NCI-H748 treated with DMSO at 0.1 percent for 48 hours (cell line): ENCODE measurements at regions not wholly inside any gene's neighbourhood (a gene's known extent, or its start where the extent isn't known, plus 50 kb on each side); places are given as distances from the start of the nearest gene placed in this dataset.
"Not testable (repeated sequence)": the region's sequence is repeated elsewhere in the genome, so short reads cannot be mapped to it uniquely, and the experiment has no call there.

Experiments
- DNase-seq: peaks from one replicate; lab custom pipeline; 2025; lab: John Stamatoyannopoulos, UW

DNA sequence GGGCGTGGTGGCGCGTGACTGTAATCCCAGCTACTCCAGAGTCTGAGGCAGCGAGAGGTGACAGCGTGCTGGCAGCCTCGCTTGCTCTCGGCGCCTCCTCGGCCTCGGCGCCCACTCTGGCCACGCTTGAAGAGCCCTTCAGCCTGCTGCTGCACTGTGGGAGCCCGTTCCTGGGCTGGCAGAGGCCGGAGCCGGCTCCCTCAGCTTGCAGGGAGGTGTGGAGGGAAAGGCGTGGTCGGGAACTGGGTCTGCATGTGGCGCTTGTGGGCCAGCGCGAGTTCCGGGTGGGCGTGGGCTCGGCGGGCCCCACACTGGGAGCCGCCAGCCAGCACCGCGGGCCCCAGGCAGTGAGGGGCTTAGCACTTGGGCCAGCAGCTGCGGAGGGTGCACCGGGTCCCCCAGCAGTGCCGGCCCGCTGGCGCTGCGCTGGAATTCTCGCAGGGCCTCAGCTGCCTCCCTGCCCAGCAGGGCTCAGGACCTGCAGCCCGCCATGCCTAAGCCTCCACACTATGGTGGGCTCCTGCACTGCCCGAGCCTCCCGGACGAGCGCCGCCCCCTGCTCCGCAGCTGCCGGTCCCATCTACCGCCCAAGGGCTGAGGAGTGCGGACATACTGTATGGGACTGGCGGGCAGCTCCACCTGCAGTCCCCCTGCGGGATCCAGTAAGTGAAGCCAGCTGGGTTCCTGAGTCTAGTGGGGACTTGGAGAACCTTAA is 1093.3 kb upstream of the CDH8 start:
- DNase-seq, result no peak

DNA sequence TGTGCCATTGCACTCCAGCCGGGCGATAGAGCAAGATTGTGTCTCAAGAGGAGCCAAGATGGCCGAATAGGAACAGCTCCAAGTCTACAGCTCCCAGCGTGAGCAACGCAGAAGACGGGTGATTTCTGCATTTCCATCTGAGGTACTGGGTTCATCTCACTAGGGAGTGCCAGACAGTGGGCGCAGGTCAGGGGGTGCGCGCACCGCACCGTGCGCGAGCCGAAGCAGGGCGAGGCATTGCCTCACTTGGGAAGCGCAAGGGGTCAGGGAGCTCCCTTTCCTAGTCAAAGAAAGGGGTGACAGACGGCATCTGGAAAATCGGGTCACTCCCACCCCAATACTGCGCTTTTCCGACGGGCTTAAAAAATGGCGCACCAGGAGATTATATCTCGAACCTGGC is 1083.7 kb upstream of the CDH8 start:
- not testable (repeated sequence) for DNase-seq

DNA sequence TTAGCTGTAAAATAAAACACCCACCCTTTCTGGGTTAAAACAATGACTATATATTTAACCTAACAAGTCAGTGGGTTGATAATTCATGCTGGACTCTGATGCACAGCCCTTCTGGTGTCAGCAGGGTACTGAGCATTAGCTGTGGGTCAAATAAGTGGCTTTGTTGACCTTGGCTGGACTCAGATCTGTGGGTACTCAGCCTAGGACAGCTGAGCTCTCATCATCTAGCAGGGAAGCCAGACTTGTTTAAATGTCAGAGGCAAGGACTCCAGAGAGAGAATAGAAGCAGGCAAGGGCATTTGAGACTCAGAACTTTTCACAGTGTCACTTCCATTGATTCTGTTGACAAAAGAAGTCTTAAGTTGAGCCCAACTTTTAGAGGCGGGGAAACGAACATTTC is 1063.8 kb upstream of the CDH8 start:
- DNase-seq, result no peak

DNA sequence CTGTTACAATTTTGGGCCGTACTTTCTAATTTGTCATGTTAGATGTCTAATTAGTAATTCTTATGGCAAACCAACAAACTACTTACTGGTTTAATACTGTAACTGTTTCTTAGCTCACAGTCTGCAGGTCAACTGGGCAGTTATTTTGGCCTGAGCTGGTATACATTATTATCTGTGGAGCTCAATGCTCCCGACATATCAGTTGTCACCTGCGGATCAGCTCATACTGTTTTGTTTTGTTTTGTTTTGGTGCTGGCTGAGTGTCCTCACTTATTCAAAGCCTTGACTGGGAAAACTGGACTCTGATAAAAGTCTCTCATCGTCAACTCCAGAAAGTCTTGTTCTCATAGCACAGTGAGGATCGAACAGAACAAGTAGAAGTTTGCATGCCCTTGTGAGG is 1060.6 kb upstream of the CDH8 start:
- no peak for DNase-seq

DNA sequence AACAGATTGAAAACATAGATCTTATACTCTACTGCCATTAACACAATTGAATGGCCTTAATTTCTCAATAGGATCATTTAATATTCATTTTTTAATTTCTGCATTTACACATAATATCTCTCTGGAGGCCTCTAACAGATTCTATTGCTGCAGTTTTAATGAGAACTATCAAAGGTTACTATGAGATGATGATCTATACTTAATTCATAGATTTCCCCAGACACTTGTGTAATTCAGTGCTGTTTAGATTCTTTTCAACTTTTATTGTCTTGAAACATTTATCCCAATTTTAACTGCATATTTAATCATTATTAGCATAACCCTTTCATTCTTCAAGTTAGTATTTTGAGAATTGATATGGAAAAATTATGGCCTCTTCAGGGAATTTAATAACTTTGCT is 1056.5 kb upstream of the CDH8 start:
- DNase-seq, result no peak

DNA sequence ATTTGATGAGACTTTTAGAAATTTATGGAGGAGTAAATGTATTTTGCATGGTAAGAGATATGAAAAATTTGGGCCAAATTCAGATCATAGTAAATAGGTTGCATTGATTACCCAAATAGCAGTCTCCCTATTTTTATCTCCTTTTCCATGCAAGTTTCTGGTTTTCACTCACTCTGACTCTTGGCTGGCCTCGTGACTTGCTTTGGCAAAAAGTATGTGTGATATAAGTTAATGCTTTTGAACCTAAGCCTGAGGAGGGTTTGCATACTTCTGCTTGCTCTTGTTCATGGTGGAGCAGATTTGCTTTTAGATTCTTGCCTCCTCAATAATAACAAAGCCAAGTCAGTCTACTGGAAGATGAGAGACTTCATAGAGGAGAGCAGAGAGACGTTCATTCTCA is 1045.9 kb upstream of the CDH8 start:
- DNase-seq, result no peak

DNA sequence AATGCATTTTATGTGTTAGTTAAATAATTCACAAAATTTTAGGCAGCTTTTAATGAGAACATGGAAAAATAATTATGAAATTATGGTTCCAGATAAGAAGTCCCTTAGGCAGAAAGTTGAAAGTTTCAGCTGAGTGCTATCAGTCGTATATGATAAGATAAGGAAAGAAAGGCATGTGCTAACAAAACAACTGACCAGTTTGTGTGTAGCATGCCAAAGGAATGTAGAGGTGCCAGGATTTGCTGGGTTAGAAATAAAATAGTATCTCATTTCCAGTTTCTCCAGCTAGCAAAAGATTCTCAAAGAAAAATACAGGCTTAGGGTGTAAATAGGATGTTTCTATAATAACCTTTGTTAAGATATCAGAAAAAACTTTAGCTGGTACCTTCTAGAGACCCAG is 1044.5 kb upstream of the CDH8 start:
- no peak for DNase-seq

DNA sequence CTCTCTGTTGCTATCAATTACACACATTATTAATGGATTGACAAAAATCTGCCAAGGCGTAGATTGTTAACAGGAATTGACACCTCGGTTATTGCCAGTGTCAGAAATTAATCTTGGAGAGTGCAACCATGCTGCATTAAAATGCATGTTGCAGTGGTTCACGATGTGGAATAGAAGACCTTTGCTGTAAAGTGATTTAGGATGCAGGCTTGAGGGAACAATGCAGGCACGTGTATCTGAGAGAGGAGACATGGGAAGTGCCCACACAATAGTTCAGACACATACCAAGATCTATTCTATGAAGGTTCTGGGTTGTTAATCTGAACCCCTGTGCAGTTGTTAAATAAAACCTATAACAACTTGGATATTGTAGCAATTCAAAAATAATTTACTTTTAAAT is 1032.8 kb upstream of the CDH8 start:
- no peak for DNase-seq

DNA sequence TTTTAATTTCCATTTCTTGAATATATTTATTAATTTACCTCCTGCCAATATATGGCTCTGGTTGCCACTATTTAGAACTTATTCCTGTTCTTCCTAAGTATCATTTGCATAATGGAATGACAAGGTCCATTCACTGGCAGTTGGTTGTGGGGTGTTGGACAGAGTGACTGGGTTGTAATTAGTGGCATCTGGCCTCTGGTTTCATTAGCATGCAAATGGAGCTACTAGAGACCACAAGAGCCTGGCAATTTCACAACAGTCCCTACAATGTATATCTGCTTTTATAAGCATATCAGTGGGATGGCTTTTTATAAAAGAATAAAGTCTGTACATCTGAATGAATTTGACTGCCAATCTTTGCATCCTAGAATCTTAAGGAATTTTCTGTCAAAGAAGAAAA is 1030.9 kb upstream of the CDH8 start:
- DNase-seq, result no peak

DNA sequence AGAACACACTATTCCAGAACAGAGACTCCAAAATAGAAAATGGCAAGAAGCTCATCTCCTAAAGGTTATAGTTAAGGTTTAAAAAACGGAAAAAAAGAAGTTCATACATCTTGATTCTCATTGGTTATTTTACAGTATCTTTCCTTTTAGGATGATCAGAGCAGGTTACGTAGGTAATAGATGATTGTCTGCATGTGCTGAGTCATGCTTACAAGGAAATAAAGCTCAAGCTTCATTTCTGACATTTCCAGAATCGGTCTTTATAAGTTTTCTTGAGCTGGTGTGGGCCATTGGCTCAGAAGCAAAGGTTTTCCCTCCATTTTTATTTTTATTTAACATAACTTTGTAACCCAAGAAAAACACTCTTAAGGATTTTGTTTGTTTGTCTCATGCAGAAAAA is 1030.3 kb upstream of the CDH8 start:
- no peak for DNase-seq

DNA sequence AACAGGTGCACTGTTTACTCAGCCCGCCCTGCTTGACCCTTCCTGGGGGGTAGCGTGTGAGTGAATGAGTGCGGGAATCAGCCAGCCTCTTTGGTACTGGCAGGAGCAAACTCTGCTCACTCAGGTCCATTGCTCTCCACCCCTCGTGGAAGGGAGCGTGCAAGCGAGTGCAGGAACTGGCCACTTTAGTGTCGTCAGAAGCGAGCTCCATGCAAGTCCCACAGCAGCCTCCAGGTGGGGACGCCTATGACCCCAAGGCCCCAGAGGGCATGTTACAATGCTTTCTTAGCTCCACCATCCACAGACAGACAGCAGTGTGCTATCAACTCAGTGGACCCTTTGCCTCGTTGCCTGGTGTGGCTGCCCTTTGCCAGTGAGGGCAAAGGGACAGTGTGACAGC is 1025.1 kb upstream of the CDH8 start:
- DNase-seq, result no peak

DNA sequence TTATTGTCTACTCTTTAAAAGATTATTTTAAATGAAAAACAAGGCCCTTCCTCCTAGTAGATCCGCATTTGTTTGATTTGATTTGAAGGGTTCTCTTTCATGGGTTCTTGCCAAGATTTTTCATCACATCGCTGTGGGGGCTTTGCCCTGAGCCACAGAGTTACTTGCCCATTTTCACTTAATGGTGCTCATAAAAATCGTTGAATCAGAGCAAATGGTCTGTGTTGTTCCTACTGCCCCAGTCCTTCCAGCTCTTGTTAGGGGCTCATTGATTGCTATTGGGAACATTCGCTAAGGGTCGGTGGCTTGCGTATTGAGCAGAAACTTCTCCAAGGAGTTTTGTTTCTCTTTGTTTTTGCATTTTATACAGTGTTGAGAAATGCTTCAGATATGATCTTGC is 1023.4 kb upstream of the CDH8 start:
- DNase-seq, result no peak

DNA sequence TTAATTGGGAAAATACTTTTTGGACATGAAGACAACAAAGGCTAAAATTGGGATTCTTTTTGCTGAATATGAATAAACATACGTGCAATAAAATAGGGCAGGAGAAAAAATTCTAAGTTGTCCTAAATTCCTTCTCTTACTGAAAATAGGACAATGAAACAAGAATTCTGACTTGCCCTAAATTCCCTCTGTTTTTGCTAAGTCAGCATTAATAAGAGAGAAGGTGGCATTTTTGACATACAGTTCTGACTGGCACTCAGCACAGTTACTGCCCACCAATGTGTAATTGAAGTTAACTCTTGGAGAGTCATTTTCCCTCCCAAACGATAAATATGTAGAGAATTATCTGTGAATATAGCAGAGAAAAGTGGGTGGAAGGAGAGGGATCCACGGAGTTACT is 1021.1 kb upstream of the CDH8 start:
- no peak for DNase-seq

DNA sequence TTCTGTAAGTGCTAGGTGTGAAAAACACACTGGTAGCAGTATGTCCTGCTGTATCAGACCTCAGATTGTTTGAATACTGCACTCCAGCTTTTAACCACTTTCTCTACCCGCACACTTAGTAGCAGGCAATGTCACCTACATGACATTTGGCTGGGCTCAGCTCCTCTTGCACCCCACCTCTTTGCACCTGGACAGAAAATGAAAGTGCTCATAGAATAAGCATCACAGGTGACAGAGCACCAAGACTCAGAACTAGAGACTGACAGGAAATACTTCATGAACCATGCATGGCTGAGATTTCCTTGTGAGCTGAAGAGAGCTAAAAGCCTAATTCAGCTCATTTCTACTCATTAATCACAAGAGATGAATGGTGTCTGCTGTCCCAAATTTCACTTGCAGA is 1014.2 kb upstream of the CDH8 start:
- no peak for DNase-seq

DNA sequence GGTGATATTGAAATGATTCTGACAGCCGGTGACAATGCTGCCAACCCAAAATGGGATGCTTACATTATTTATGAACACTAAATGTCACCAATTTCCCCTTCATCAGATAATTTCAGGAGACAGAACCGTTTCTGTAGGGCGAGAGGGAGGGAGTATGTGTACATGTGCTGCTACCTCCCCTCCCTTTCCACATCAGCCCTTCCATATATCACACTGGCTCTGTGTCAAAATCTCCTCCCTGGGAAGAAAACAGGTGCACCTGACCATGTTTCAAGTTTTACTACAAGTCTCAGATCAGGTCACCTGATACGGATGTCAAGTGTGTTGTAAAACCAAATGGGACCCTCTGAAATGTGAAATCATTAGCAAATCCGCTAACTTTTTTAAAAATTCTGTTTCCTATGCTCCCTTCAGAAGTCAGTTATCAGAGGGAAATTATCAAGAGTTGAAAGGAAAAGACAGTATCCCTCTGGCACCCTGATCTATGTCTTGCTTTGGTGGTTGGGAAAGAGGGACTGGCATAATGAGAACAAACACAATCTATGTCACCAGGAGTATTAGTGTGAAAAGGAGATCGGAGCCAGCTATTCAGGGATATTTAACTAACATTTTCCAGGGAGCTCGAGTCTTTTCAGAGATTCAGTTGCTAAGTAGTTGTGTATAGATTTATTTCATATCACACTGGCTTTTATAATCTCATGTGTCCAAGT is 1002.3 kb upstream of the CDH8 start:
- no peak for DNase-seq

DNA sequence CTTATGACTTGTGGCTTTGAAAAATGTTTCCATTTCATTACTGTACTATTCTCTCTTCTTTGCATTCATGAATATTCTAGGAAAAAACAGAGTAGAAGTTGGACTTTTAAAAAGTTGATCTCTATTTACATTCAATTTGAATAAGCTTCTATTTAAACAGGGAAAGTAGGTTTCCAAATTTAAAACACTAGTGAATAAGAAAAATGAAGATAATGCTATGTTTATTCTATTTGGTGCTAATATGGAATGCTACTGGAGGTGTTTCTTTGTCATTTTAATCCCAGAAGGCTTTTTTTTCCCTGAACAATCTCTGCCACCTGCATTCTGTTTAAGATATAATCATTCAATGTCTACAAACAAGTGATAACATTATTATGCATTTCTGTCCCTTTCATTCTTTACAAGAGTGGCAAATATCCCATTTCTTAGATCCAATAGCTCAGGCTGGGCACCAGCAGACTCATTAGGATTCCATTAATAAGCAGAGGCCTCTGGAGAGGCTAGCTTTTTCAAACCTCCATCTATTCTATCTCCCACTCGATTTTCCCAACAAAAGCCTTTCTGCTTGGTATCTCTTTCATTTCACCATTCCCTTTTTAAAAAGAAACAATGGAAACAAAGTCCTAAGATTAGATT is 1001.6 kb upstream of the CDH8 start:
- DNase-seq, result no peak

DNA sequence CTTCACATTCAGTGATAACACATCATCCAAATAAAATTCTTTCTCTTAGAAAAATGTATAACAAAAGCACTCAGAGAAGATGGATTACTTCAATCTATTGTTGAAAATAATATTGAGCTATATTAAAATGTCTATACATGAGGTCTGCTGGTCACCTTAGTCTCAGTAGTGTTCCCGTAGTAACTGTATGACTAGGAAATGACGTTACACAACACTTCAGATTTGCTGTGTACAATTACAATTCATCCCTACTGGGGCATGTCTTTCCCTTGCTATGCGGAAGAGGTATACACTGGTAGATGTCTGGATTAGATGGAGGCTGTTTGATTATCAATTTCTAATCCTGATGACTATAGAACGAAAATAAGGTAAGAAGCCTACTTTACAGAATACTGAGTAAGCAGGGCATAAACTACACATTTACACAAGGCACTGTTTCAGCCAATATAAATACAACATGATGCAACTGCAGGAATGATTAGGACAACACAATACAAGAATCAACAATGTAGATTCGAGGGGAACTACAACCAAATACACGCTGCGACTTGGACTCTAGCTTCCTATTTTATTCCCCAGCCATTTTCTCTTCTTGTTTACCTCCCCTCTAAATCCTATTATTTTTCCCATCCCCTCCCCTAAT is 982.5 kb upstream of the CDH8 start:
- no peak for DNase-seq

DNA sequence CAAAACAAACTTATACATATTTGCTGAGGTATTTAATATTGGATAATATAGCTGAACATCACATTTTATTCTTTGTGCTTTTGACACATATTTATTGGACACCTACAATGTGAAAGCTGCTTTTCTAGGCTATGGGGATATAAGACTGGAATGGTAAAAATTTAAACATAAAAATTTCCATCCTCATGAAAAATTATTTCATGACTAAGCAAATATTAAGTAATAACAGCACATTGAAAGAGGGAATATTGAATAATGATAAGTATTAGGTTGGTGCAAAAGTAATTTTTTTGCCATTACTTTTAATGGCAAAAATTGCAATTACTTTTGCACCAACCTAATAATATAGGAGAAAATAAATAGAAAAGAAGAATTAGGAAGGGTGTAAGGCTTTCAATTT is 972.5 kb upstream of the CDH8 start:
- DNase-seq, result no peak

DNA sequence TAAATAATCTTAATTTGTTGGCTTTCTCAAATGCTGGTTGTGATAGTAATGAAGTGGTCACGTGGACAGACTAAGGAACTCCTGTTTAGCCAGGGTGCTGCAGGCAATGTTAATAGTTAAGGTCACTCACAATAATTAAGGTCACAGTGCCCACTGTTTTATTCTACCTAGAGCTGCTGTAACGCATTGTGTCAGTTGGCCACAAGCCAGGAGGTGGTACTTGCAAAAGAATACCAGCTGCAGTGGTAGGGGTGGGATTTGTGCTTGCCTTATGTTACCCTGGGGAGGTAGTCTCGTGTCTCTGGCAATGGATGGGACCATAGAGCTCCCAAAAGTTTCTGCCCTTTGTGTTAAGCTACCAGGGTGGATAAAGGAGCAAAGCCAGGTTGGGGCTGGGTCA is 969.1 kb upstream of the CDH8 start:
- peak; percentile 81 for DNase-seq

DNA sequence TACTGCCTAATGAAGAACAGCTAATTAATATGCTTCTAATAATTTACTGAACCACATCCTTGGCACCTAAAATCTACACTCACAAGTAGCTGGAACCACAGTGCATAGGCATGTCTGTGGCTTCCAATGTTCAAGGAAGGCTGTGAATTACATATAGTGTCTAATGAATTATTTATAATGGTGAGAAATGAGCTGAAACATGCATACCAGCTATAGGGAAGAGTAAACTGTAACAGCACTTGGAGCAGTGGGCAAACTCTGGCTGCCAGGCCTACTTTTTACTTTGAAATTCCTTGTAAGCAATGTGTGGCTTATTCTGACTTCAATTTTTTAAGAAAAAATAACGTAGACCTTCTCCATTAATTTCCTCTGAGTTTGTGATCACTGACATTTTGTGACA is 953.2 kb upstream of the CDH8 start:
- DNase-seq, result no peak

DNA sequence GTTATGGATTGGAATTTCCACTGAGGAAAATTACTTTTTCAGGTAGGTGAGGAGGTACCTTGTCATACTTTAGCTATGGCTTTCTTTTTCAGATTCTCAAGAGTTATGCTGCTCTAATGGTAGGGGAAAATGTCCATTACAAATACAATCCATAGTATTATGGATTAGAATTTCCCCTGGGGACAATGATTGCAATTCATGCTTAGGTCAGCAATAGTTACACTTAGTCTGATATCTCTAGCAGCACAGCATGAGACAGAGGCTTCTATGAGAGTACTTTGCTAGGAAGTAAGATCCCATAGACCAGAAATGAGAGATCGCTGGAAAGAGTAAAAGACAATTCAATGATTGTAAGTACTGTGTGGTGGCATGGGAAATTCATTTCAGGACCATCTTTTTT is 949.5 kb upstream of the CDH8 start:
- DNase-seq, result no peak

DNA sequence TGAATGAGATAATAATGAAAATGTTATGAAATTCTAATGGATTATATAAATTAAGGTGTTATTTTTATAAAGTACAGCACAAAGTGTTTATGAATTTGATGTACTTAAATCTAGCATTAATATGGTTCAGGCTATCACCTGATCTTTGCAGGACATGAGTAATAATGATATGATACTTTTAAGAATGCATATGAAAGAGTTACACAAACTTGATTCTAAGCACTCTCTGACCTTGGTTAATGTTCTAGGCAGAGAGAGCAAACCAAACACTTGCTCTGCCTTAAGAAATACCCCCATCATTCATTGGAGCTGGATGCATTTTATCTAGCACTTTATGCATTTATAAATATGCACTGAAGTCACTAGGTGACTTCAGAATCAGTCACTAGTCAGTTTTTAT is 942.2 kb upstream of the CDH8 start:
- DNase-seq, result no peak

DNA sequence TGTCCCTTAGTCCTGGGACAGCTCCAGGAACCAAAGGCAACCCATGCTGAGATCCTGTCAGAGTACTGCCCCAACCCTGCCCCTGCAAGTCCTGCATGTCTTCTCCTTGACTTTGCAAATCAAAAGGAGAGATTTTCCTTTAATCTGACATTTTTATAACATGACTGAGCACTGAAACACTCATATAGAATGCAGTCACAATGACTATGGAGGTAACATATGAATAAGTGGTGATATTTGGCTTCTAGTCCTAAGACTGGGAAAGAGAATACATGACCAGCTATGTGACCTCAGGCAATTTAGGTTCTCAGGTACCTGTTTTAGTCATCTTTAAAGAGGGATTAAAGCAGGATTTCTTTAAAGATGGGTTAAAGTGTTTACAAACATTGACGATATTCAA is 941.6 kb upstream of the CDH8 start:
- no peak for DNase-seq
